ENCODE measurements at regions not wholly inside any gene's neighbourhood (a gene's known extent, or its start where the extent isn't known, plus 50 kb on each side); places are given as distances from the start of the nearest gene placed in this dataset.

DNA sequence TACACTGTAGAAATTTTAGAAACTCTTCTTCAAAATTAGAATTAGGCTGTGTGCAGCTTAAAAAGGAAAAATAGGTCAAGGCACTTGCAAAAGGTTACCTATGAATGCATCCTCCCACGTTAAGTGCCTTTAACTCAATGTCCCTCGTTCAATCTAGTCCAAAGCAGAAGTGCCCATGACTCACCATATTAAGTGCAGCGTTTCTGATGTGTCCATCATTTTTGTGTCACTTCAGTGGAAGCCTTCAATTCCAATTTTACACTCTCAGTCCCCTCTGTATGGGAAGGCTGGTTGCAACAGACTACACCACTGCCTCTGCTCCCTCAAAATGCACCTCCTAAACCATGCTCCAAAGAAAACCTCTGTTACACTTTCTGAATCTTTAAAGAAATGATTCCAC, 53.4 kb downstream of the FOXB1 start:
- no peak for DNase-seq (ENCODE audit: low spot score)

DNA sequence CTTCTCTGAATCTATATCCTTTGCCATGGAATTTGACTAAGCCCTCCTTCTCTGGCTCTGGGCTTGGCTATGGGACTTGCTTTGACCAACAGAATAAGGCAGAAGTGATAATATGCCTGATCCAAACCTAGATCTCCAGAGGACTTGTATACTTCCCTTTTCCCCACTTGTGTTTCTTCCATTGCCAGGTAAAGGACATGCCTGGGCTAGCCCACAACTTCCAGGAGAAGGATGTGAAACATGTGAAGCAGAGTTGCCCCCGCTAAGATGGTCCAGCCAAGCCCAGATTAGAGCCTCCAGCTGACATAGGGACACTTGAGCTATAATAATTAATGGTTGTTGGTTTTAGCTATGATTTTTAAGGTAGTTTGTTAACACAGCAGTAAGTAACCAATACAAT, 55.1 kb downstream of the FOXB1 start:
- DNase-seq (ENCODE audit: low spot score) = no peak

- DNase-seq (ENCODE audit: low spot score) = no peak
Measured at GRCh38 chr15:60061758-60062157, 57.6 kb downstream of the FOXB1 start.

GRCh38 chr15:60062826-60063225, 58.7 kb downstream of the FOXB1 start:
- DNase-seq (ENCODE audit: low spot score) = no peak

GRCh38 chr15:60065951-60066350, 61.8 kb downstream of the FOXB1 start:
- DNase-seq (ENCODE audit: low spot score) = peak; percentile 14

- peak; percentile 46 for DNase-seq (ENCODE audit: low spot score)
Measured at GRCh38 chr15:60070838-60071493, 66.9 kb downstream of the FOXB1 start.

GRCh38 chr15:60072826-60073465, 68.8 kb downstream of the FOXB1 start:
- DNase-seq (ENCODE audit: low spot score) = no peak

- no peak for DNase-seq (ENCODE audit: low spot score)
Measured at GRCh38 chr15:60073466-60073840, 69.3 kb downstream of the FOXB1 start.

- no peak for DNase-seq (ENCODE audit: low spot score)
Measured at GRCh38 chr15:60074181-60074885, 70.2 kb downstream of the FOXB1 start.

DNA sequence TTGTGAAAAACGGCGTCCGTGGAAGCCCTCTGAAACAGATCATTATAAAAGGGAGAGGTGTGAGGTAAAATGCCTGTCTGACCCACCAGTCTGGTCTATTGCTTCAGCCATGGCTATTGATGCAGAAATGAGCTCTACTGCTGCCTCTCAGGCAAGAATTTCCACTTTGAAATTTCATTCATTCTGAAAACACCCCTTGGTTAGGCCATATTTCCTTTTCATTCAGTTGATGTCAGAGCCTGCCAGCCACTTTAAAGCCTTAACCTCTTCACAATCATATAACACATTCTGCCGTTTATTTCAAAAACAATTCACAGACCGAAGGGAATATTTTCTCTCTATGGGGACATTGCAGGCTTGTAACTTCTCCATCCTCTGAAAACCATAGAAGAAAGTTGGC, 71.9 kb downstream of the FOXB1 start:
- no peak for DNase-seq (ENCODE audit: low spot score)

GRCh38 chr15:60076582-60077276, 72.6 kb downstream of the FOXB1 start:
- no peak for DNase-seq (ENCODE audit: low spot score)

DNA sequence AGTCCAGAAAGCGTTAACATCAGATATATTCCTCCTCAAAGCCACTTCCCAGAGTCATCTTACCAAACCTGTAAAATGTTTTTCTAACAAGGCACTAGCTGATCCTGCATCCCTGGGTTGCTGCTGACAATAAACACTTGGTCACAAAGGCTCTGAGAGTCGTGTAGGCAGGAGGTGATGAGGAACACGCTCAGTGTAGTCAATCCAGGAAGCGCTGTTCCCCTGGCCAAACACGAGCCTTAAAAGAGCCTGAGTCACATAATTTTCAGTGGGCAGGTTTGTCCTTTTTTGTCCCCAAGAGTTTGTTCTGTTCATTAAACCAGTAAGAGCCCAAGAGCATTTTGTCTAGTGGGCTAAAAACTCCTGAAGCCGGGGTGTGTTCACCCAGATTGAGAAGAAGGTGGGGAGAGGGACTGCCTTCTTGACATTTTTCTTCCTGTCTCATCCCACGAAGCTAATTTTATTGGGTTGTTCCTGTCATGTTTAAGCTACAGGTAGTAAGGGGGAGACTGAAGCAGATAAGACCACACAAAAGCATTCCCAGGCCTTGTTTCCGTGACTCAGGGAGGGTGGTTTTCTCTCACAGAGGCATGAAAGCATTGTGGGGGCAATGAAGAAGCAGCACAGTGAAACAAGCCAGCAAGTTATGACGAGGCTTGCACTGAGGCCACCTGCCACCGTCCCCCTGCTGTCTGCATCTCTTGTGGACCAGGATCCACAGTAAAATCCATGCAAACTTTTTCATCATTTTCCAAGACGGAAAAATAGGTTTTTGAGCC, 73.7 kb downstream of the FOXB1 start:
- DNase-seq (ENCODE audit: low spot score) = no peak

DNA sequence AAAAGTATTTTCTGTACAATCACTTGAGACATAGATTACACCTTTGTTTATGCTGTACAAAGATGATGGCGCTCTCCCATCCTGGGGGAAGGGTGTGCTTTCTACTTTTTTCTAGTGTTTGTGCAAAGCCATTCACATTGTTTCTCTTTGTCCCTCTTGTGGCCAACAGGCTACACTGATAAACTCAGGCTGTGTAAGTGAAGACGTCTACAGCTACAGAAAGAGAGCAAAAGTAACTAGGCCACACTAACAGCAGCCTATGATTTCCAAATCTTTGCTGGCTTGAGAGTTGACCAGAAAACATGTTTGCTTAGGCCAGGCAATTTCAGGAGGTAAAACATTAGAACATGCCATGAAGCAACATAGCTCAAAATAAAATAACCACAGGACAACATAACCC, 75.1 kb downstream of the FOXB1 start:
- DNase-seq (ENCODE audit: low spot score) = no peak

- no peak for DNase-seq (ENCODE audit: low spot score)
Measured at GRCh38 chr15:60081976-60082375, 77.9 kb downstream of the FOXB1 start.

DNA sequence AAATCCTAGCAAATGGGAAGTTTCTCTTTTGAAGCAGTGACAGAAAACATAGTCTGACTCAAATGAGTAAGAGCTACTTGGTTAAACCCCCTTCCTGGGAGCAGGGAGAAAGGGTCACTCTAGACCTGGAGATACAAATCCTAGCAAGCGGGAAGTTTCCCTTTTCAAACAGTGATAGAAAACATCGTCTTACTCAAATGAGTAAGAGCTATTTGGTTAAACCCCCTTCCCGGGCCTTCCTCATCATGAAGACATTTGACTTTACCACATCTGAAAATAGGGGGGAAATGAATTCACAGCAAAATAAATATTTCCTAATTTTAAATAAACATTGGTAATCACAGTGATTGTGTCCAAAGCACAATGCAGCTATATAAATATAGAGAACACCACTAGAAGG, 79.2 kb downstream of the FOXB1 start:
- DNase-seq (ENCODE audit: low spot score) = no peak

- DNase-seq (ENCODE audit: low spot score) = no peak
Measured at GRCh38 chr15:60086681-60087429, 82.7 kb downstream of the FOXB1 start.

DNA sequence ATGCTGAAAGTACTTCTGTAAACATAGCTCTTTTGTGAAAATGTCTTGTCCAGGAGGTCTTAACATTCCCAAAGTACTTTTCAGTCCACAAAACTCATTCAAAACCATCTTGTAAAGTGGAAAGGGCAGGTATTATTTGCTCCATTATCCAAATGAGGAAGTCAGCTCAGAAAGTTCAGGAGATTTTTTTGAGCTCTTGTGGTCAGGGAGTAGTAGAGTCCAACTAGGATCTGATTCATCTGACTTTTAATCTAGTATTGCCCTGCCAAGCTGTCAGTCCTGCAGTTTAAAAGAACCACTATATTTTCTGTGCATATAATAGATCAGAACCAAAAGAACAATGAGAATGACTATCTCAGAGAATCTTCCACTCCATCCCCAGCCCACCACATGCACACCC, 83.5 kb downstream of the FOXB1 start:
- DNase-seq (ENCODE audit: low spot score) = no peak

DNA sequence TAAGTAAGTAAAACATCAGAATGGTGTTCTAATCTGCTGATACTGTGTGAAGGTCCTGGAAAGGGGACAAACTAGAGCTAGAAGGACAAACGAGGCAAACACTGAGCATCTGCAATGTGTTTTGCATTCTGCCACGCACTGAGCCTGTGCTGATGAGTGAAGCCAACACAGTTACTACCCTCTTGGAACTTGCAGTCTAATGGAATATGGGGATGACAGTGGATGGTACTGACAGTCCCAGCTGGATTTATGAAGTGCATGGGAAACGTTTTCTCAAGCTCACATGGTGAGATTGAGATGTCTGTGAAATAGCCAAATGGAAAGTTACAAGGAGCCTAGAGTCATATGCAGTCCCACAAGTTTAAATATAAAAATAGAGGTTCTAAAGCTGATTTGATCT, 86.6 kb downstream of the FOXB1 start:
- no peak for DNase-seq (ENCODE audit: low spot score)

DNA sequence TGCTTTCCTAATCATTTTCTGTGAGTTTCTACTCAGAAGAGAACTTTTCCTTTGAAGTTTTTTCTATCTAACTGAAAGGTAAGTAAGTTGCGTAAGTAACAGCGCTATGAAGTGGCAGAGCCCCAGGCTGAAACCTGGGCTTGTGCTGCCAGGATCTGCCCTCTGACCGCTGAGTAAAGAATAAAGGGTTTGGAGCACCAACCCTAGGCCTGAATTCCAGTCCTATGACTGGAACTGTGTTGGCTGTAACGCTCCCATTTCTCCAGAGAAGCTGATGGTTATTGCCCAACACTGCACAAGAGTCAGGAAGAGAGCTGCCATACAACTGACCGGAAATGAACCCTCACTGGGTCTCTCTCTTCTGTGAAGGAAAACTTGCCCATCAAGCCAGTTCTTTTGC, 87.0 kb downstream of the FOXB1 start:
- DNase-seq (ENCODE audit: low spot score) = peak; percentile 22

GRCh38 chr15:60091911-60092310, 87.8 kb downstream of the FOXB1 start:
- no peak for DNase-seq (ENCODE audit: low spot score)

All from umbilical cord (tissue), 1 donor.